Kidney (tissue), 13 donors: ENCODE measurements at regions not wholly inside any gene's neighbourhood (a gene's known extent, or its start where the extent isn't known, plus 50 kb on each side); places are given as distances from the start of the nearest gene placed in this dataset.

ENCODE experiments used
- DNase-seq, 5 donors: peaks; one replicate each; pipeline ENCODE4 v3.0.0-alpha.2; 2013 to 2020
- FAIRE-seq: peaks from 2 replicates; lab custom pipeline; 2012; peaks lifted over from hg19 to GRCh38; lab: Jason Lieb, UNC
- H3K27ac ChIP-seq, 2 donors: one replicate each; pipeline ENCODE4 v1.7.0; 2013; ENCODE audit warnings: low read depth in 2 of 2, low read length in 2 of 2, inconsistent platforms in 1 of 2
- H3K27me3 ChIP-seq: one replicate; pipeline ENCODE4 v1.7.1; 2013; ENCODE audit warnings: low read length, inconsistent platforms; ENCODE audit not compliant: control insufficient read depth, insufficient read depth
- H3K36me3 ChIP-seq, 3 donors: one replicate each; pipeline versions ENCODE4 v1.7.0 to v1.7.1; 2013; ENCODE audit warnings: low read length in 3 of 3, control low read depth in 1 of 3, inconsistent platforms in 1 of 3; ENCODE audit not compliant: insufficient read depth in 3 of 3, control insufficient read depth in 2 of 3
- H3K4me1 ChIP-seq, 3 donors: one replicate each; pipeline versions ENCODE4 v1.7.0 to v1.7.1; 2013; ENCODE audit warnings: low read length in 3 of 3, inconsistent platforms in 1 of 3, low read depth in 1 of 3; ENCODE audit not compliant: control insufficient read depth in 2 of 3, insufficient read depth in 2 of 3
- H3K4me3 ChIP-seq, 3 donors: one replicate each; pipeline versions ENCODE4 v1.7.0 to v1.8.1; 2013; ENCODE audit warnings: low read length in 3 of 3, control low read depth in 1 of 3, inconsistent platforms in 1 of 3
- H3K9ac ChIP-seq, 3 donors: one replicate each; pipeline versions ENCODE4 v1.7.0 to v1.7.1; 2013; ENCODE audit warnings: low read length in 3 of 3, control low read depth in 1 of 3, inconsistent platforms in 1 of 3
- H3K9me3 ChIP-seq, 3 donors: one replicate each; pipeline versions ENCODE4 v1.7.0 to v1.7.1; 2013; ENCODE audit warnings: low read length in 3 of 3, control low read depth in 1 of 3, inconsistent platforms in 1 of 3; ENCODE audit not compliant: control insufficient read depth in 2 of 3, insufficient read depth in 1 of 3
- intact Hi-C: fragments of 100-400 bp; cut with DNase I; formaldehyde crosslinking; loops from one replicate; pipeline ENCODE4 v1.11.1; 2022
- TF ChIP-seq, protein P1 (sequence below): IDR thresholded peaks from 3 replicates; pipeline ENCODE4 v1.5.1; 2012; ENCODE audit warnings: mild to moderate bottlenecking, moderate library complexity, borderline replicate concordance; ENCODE audit not compliant: insufficient read depth; ENCODE audit errors: extremely low read depth
- donor health status: control.
- donor health status: control.
- donor health status: control.
- donor health status: control.
- donor health status: control.
- donor health status: DM: yes; HTN: yes; CAD: no.
- donor health status: Normal renal cell carcinoma (clear cell type).

DNA sequence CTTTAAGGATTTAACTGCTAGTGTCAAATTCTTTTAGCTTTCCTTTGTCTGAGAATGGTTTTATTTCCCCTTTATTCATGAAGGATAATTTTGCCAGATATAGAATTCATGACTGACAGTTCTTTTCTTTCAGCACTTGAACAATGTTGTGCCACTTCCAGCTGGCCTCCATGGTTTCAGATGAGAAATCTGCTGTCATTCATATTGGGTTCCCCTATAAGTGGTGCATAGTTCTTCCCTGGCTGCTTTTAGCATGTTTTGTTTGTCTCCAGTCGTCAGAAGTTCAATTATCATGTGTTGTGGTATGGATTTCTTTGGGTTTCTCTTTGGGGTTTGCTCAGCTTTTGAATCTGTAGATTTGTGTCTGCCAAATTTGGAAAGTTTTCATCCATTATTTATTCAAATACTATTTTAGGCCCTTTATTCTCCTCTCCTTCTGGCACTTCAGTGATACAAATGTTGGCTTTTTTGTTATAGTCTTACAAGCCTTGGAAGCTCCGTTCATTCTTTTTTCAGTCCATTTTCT, 76.3 kb upstream of the TGM3 start:
- intact Hi-C loops: no loop called here
- TF ChIP-seq, protein P1, sequence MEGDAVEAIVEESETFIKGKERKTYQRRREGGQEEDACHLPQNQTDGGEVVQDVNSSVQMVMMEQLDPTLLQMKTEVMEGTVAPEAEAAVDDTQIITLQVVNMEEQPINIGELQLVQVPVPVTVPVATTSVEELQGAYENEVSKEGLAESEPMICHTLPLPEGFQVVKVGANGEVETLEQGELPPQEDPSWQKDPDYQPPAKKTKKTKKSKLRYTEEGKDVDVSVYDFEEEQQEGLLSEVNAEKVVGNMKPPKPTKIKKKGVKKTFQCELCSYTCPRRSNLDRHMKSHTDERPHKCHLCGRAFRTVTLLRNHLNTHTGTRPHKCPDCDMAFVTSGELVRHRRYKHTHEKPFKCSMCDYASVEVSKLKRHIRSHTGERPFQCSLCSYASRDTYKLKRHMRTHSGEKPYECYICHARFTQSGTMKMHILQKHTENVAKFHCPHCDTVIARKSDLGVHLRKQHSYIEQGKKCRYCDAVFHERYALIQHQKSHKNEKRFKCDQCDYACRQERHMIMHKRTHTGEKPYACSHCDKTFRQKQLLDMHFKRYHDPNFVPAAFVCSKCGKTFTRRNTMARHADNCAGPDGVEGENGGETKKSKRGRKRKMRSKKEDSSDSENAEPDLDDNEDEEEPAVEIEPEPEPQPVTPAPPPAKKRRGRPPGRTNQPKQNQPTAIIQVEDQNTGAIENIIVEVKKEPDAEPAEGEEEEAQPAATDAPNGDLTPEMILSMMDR: no peak
- H3K4me1 ChIP-seq: no peaks in the 10 kb centered on the region

DNA sequence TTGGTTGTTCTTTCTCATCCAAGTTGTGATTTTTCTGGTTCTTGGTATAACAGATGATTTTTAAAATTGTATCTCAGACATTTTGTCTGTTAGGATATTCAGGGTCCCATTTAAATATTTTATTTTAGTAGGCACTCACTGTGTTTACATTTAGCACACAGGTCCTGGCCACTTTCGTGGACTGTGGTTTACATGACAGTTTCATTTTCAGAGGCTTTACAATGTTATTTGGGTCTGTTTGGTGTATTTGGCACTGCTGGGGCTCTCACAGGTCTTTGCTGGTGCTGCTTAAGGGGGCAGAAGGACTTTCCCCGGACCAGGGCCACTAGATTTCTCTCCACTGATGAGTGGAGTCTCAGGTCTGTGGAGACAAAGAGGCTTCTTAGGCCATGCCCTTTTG, 75.5 kb upstream of the TGM3 start:
- DNase-seq: no peak
- TF ChIP-seq, protein P1: no peak
- Histone ChIP-seq H3K4me1 (no peaks in the 10 kb centered on the region), H3K9me3 (no peaks in the 10 kb centered on the region), H3K36me3 (no peaks in the 10 kb centered on the region), H3K9ac (no peak overlapping the region), H3K27me3 (no peaks in the 10 kb centered on the region), H3K4me3 (no peak overlapping the region), H3K27ac (no peak overlapping the region)
- intact Hi-C loops: no loop called here
- FAIRE-seq: no peak

More for the DNA sequence above, 76.3 kb upstream of the TGM3 start:
- H3K4me3 ChIP-seq: no peak overlapping the region
- no peak overlapping the region for H3K27ac ChIP-seq
- no peaks in the 10 kb centered on the region for H3K36me3 ChIP-seq
- H3K9me3 ChIP-seq: no peaks in the 10 kb centered on the region
- DNase-seq (no peak), FAIRE-seq (no peak)
- H3K9ac ChIP-seq: no peak overlapping the region
- H3K27me3 ChIP-seq: no peaks in the 10 kb centered on the region

DNA sequence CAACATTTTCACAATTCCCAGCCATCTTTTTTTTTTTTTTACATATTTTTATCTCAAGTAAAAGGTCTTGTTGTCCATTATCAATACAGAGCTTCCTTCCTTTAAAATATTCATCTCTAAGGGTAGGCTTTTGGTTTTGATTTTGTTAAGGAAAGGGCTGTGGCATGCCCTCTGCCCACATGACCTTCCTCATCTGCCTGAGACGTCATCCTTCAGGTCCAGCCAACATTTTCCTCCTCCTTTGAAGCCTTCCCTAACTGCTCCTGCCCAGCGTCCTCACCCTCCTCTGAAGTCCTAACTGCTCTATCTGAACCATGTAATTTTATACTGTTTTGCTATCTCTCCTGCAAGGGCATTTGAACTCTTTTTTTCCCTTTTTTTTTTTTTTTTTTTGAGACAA, 73.9 kb upstream of the TGM3 start:
- Histone ChIP-seq H3K9ac (no peak overlapping the region), H3K4me3 (no peak overlapping the region), H3K27ac (no peak overlapping the region), H3K36me3 (no peaks in the 10 kb centered on the region), H3K9me3 (no peaks in the 10 kb centered on the region), H3K27me3 (no peaks in the 10 kb centered on the region), H3K4me1 (no peaks in the 10 kb centered on the region)
- TF ChIP-seq, protein P1: no peak
- DNase-seq (no peak), FAIRE-seq (no peak)
- intact Hi-C loops: no loop called here
